HEK293 (cell line): ENCODE measurements at regions not wholly inside any gene's neighbourhood (a gene's known extent, or its start where the extent isn't known, plus 50 kb on each side); places are given as distances from the start of the nearest gene placed in this dataset.

Experiments used
- CTCF ChIA-PET: fragments of 350-600 bp; formaldehyde crosslinking; extraction: SDS; loops from one replicate; lab custom pipeline; 2021; ENCODE audit warnings: antibody characterized with exemption; lab: Yijun Ruan, JAX
- POLR2A ChIA-PET: fragments of 300-600 bp; formaldehyde crosslinking; extraction: SDS; loops from one replicate; lab custom pipeline; 2020; ENCODE audit warnings: antibody characterized with exemption, inconsistent platforms; lab: Yijun Ruan, JAX
- H3K27ac ChIP-seq: fragments of 200-500 bp; sonication (Bioruptor generic); 2 replicates; pipeline ENCODE4 v1.5.1; 2014; ENCODE audit warnings: low read depth, low read length, control low read depth, inconsistent platforms; ENCODE audit errors: extremely low read depth
- H3K36me3 ChIP-seq, 2 experiments: fragments of 200-500 bp in 1 of 2; sonication (Bioruptor generic) in 1 of 2; 1 replicate in 1 of 2; 2 replicates in 1 of 2; pipeline ENCODE4 v1.5.1; 2014 to 2017; ENCODE audit warnings: inconsistent platforms in 2 of 2, low read length in 2 of 2; ENCODE audit not compliant: control insufficient read depth in 2 of 2, insufficient read depth in 1 of 2
- H3K4me1 ChIP-seq: fragments of 200-500 bp; sonication (Bioruptor generic); 2 replicates; pipeline ENCODE4 v1.5.1; 2014; ENCODE audit warnings: mild to moderate bottlenecking, low read length, inconsistent platforms; ENCODE audit not compliant: control insufficient read depth, insufficient read depth
- H3K4me3 ChIP-seq: 2 replicates; pipeline ENCODE4 v1.5.1; 2011; ENCODE audit warnings: low read depth, mild to moderate bottlenecking, control low read depth, low read length, moderate library complexity
- H3K9me3 ChIP-seq: fragments of 200-500 bp; sonication (Bioruptor generic); 2 replicates; pipeline ENCODE4 v1.5.1; 2014; ENCODE audit warnings: low read depth, low read length, inconsistent platforms; ENCODE audit not compliant: control insufficient read depth, insufficient read depth
- BCL11A ChIP-seq: fragments of 450-650 bp; formaldehyde crosslinking; IDR thresholded peaks from 2 replicates; pipeline ENCODE4 v1.5.1; 2016; ENCODE audit warnings: low read depth, missing biosample characterization, missing genetic modification characterization
- EGR2 ChIP-seq: fragments of 450-650 bp; formaldehyde crosslinking; IDR thresholded peaks from 2 replicates; pipeline ENCODE4 v1.5.1; 2016; ENCODE audit warnings: low read depth, missing biosample characterization, missing genetic modification characterization
- KLF1 ChIP-seq: fragments of 450-650 bp; formaldehyde crosslinking; IDR thresholded peaks from 2 replicates; pipeline ENCODE4 v1.5.1; 2016; ENCODE audit warnings: missing biosample characterization, missing genetic modification characterization
- KLF17 ChIP-seq: fragments of 450-650 bp; formaldehyde crosslinking; IDR thresholded peaks from 2 replicates; pipeline ENCODE4 v1.5.1; 2016; ENCODE audit warnings: missing biosample characterization, missing genetic modification characterization
- REST ChIP-seq: fragments of 450-650 bp; formaldehyde crosslinking; IDR thresholded peaks from 2 replicates; pipeline ENCODE4 v1.5.1; 2016; ENCODE audit warnings: missing biosample characterization, missing genetic modification characterization
- SP7 ChIP-seq: fragments of 450-650 bp; formaldehyde crosslinking; IDR thresholded peaks from 2 replicates; pipeline ENCODE4 v1.5.1; 2016; ENCODE audit warnings: missing biosample characterization, missing genetic modification characterization
- ZNF114 ChIP-seq: fragments of 450-650 bp; formaldehyde crosslinking; IDR thresholded peaks from 2 replicates; pipeline ENCODE4 v1.5.0; 2017; ENCODE audit warnings: missing biosample characterization, missing genetic modification characterization
- ZNF146 ChIP-seq: fragments of 450-650 bp; formaldehyde crosslinking; IDR thresholded peaks from 2 replicates; pipeline ENCODE4 v1.5.1; 2016; ENCODE audit warnings: missing biosample characterization, missing genetic modification characterization
- ZNF148 ChIP-seq: fragments of 450-650 bp; formaldehyde crosslinking; IDR thresholded peaks from 2 replicates; pipeline ENCODE4 v1.5.0; 2017; ENCODE audit warnings: missing biosample characterization, missing genetic modification characterization, borderline replicate concordance
- ZNF16 ChIP-seq: fragments of 450-650 bp; formaldehyde crosslinking; IDR thresholded peaks from 2 replicates; pipeline ENCODE4 v1.5.1; 2016; ENCODE audit warnings: low read depth, missing biosample characterization, missing genetic modification characterization
- ZNF211 ChIP-seq: fragments of 450-650 bp; formaldehyde crosslinking; IDR thresholded peaks from 2 replicates; pipeline ENCODE4 v1.5.1; 2016; ENCODE audit warnings: low read depth, missing biosample characterization, missing genetic modification characterization
- ZNF239 ChIP-seq: fragments of 450-650 bp; formaldehyde crosslinking; IDR thresholded peaks from 2 replicates; pipeline ENCODE4 v1.5.1; 2016; ENCODE audit warnings: missing biosample characterization, missing genetic modification characterization
- ZNF311 ChIP-seq: fragments of 450-650 bp; formaldehyde crosslinking; IDR thresholded peaks from 2 replicates; pipeline ENCODE4 v1.5.1; 2017; ENCODE audit warnings: missing biosample characterization, missing genetic modification characterization, borderline replicate concordance
- ZNF449 ChIP-seq: fragments of 450-650 bp; formaldehyde crosslinking; IDR thresholded peaks from 2 replicates; pipeline ENCODE4 v1.5.1; 2017; ENCODE audit warnings: missing biosample characterization, mild to moderate bottlenecking, missing genetic modification characterization, moderate library complexity
- ZNF580 ChIP-seq: fragments of 450-650 bp; formaldehyde crosslinking; IDR thresholded peaks from 2 replicates; pipeline ENCODE4 v1.5.1; 2016; ENCODE audit warnings: missing biosample characterization, missing genetic modification characterization
- ZNF670 ChIP-seq: fragments of 450-650 bp; formaldehyde crosslinking; IDR thresholded peaks from 2 replicates; pipeline ENCODE4 v1.5.1; 2016; ENCODE audit warnings: missing biosample characterization, missing genetic modification characterization, low read depth
- ZNF785 ChIP-seq: fragments of 450-650 bp; formaldehyde crosslinking; IDR thresholded peaks from 2 replicates; pipeline ENCODE4 v1.5.1; 2016; ENCODE audit warnings: missing biosample characterization, missing genetic modification characterization

- ChIA-PET POLR2A (no interaction called here), CTCF (no interaction called here)
- TF ChIP-seq ZNF146 (tag by site-specific recombination) (peak; percentile 77), ZNF239 (no peak)
- no peak overlapping the region for H3K27ac ChIP-seq
- H3K4me1 ChIP-seq = no peaks in the 10 kb centered on the region
- H3K36me3 ChIP-seq = no peaks in the 10 kb centered on the region
- H3K4me3 ChIP-seq = no peak overlapping the region
- H3K9me3 ChIP-seq = no peaks in the 10 kb centered on the region
Observed at GRCh38 chr5:32519508-32519907, 65.8 kb upstream of the SUB1 start.

GRCh38 chr5:32514806-32515205 lies 70.3 kb upstream of the ZFR start:
- no peak overlapping the region for H3K27ac ChIP-seq
- ChIA-PET POLR2A (no interaction called here), CTCF (interaction anchor here (1.0 kb wide), 1 partner anchor 25 kb away, joined by 3 read pairs; no protein-coding TSS in a partner anchor)
- no peak overlapping the region for H3K4me3 ChIP-seq
- no peaks in the 10 kb centered on the region for H3K4me1 ChIP-seq
- H3K9me3 ChIP-seq = no peaks in the 10 kb centered on the region
- no peaks in the 10 kb centered on the region for H3K36me3 ChIP-seq
- TF ChIP-seq ZNF211 (tag by site-specific recombination) (no peak), ZNF785 (tag by site-specific recombination) (no peak), ZNF580 (no peak)

- ChIA-PET CTCF (interaction anchor here (0.6 kb wide), 1 partner anchor 958 kb away, joined by 4 read pairs; no protein-coding TSS in a partner anchor), POLR2A (no interaction called here)
- Histone ChIP-seq H3K9me3 (no peaks in the 10 kb centered on the region), H3K27ac (no peak overlapping the region), H3K36me3 (no peaks in the 10 kb centered on the region)
- TF ChIP-seq ZNF16 (tag by site-specific recombination) = no peak
- TF ChIP-seq ZNF449 (tag by site-specific recombination) = no peak
- TF ChIP-seq SP7 (tag by site-specific recombination) = no peak
- TF ChIP-seq BCL11A (tag by site-specific recombination) = no peak
- no peak for TF ChIP-seq KLF17 (tag by site-specific recombination)
- TF ChIP-seq, all 188 proteins: peak for 0
- no peaks in the 10 kb centered on the region for H3K4me1 ChIP-seq
- no peak overlapping the region for H3K4me3 ChIP-seq
Observed at GRCh38 chr5:32512926-32513325, 68.4 kb upstream of the ZFR start.

- H3K9me3 ChIP-seq = no peaks in the 10 kb centered on the region
- H3K4me1 ChIP-seq = no peaks in the 10 kb centered on the region
- no peak overlapping the region for H3K27ac ChIP-seq
- no peak overlapping the region for H3K4me3 ChIP-seq
- H3K36me3 ChIP-seq = no peaks in the 10 kb centered on the region
- ChIA-PET CTCF (interaction anchor here (0.9 to 1.9 kb wide), 2 partner anchors 10 to 22 kb away, joined by 3 to 7 read pairs; no protein-coding TSS in a partner anchor), POLR2A (no interaction called here)
- TF ChIP-seq ZNF670 (no peak), ZNF114 (tag by site-specific recombination) (no peak), ZNF311 (no peak), KLF1 (tag by site-specific recombination) (no peak), REST (tag by site-specific recombination) (no peak), ZNF148 (no peak), EGR2 (tag by site-specific recombination) (no peak)
Observed at GRCh38 chr5:32511776-32512374, 67.3 kb upstream of the ZFR start.
